OCI-LY3 (cell line): ENCODE measurements at regions not wholly inside any gene's neighbourhood (a gene's known extent, or its start where the extent isn't known, plus 50 kb on each side); places are given as distances from the start of the nearest gene placed in this dataset.

Experiments used
- H2AFZ ChIP-seq: fragments of 200-600, 300-600 bp; shearing (Covaris generic); 2 replicates; pipeline ENCODE4 v1.6.0; 2014; ENCODE audit warnings: antibody characterized with exemption, low read depth, low read length
- H3K27ac ChIP-seq: fragments of 200-600, 300-600 bp; sonication (generic); 2 replicates; pipeline ENCODE4 v1.5.1; 2014; ENCODE audit warnings: mild to moderate bottlenecking, low read length, moderate library complexity, mixed read lengths
- H3K27me3 ChIP-seq: fragments of 200-600, 300-600 bp; sonication (generic); 2 replicates; pipeline ENCODE4 v1.6.1; 2014; ENCODE audit warnings: low read depth, low read length, mixed read lengths
- H3K36me3 ChIP-seq: fragments of 200-600, 300-600 bp; sonication (generic); replicated peaks from 2 replicates; pipeline ENCODE3; 2014; ENCODE audit warnings: low read depth, low read length, mixed read lengths
- H3K4me1 ChIP-seq: fragments of 300-600, 200-600 bp; sonication (generic); 2 replicates; pipeline ENCODE4 v1.6.1; 2014; ENCODE audit warnings: low read length, mixed read lengths
- H3K4me2 ChIP-seq: fragments of 200-600, 300-600 bp; sonication (generic); 2 replicates; pipeline ENCODE4 v1.6.1; 2014; ENCODE audit warnings: low read length, mixed read lengths
- H3K4me3 ChIP-seq: fragments of 300-600, 200-600 bp; sonication (generic); 2 replicates; pipeline ENCODE4 v1.5.1; 2014; ENCODE audit warnings: antibody characterized with exemption, mild to moderate bottlenecking, low read length, moderate library complexity
- H3K79me2 ChIP-seq: fragments of 300-600, 200-600 bp; shearing (Covaris generic); 2 replicates; pipeline ENCODE4 v1.6.1; 2014; ENCODE audit warnings: mild to moderate bottlenecking, low read length, mixed read lengths
- H3K9ac ChIP-seq: fragments of 300-600, 200-600 bp; shearing (Covaris generic); 2 replicates; pipeline ENCODE4 v1.6.0; 2014; ENCODE audit warnings: mild to moderate bottlenecking, low read length, moderate library complexity
- H3K9me3 ChIP-seq: fragments of 200-600, 300-600 bp; shearing (Covaris generic); 2 replicates; pipeline ENCODE4 v1.6.1; 2014; ENCODE audit warnings: low read length, mixed read lengths; ENCODE audit not compliant: insufficient read depth
- H4K20me1 ChIP-seq: fragments of 200-600, 300-600 bp; sonication (generic); 2 replicates; pipeline ENCODE4 v1.6.1; 2016; ENCODE audit warnings: low read length, mixed read lengths; ENCODE audit not compliant: insufficient read depth
- CTCF ChIP-seq: fragments of 200-600, 300-600 bp; sonication (generic); IDR thresholded peaks from 2 replicates; pipeline ENCODE4 v1.5.1; 2014; ENCODE audit warnings: antibody characterized with exemption, low read length, low read depth
- EZH2phosphoT487 ChIP-seq: fragments of 200-600 bp; shearing (Covaris generic); IDR thresholded peaks from 2 replicates; pipeline ENCODE4 v1.6.1; 2018; ENCODE audit warnings: antibody characterized with exemption, mixed run types, low read depth

- TF ChIP-seq EZH2phosphoT487: no peak
- TF ChIP-seq CTCF: no peak
- H3K79me2 ChIP-seq: no peaks in the 10 kb centered on the region
- H2AFZ ChIP-seq: no peak overlapping the region
- H3K27ac ChIP-seq: no peak overlapping the region
- no peaks in the 10 kb centered on the region for H3K4me1 ChIP-seq
- H4K20me1 ChIP-seq: no peaks in the 10 kb centered on the region
- H3K4me2 ChIP-seq: no peak overlapping the region
- H3K36me3 ChIP-seq: no peaks in the 10 kb centered on the region
- no peak overlapping the region for H3K4me3 ChIP-seq
- no peaks in the 10 kb centered on the region for H3K9me3 ChIP-seq
- H3K27me3 ChIP-seq: no peaks in the 10 kb centered on the region
- no peak overlapping the region for H3K9ac ChIP-seq
These were observed 65.6 kb upstream of the TMEM72 start for GRCh38 chr10:44845361-44846175.

GRCh38 chr10:44847110-44847509 lies 64.0 kb upstream of the TMEM72 start:
- no peak overlapping the region for H3K4me2 ChIP-seq
- H3K9ac ChIP-seq: no peak overlapping the region
- no peaks in the 10 kb centered on the region for H3K4me1 ChIP-seq
- no peak overlapping the region for H3K27ac ChIP-seq
- H3K4me3 ChIP-seq: no peak overlapping the region
- no peak for TF ChIP-seq CTCF
- TF ChIP-seq EZH2phosphoT487: no peak
- no peaks in the 10 kb centered on the region for H4K20me1 ChIP-seq
- H3K9me3 ChIP-seq: no peaks in the 10 kb centered on the region
- no peaks in the 10 kb centered on the region for H3K79me2 ChIP-seq
- no peak overlapping the region for H2AFZ ChIP-seq
- H3K36me3 ChIP-seq: no peaks in the 10 kb centered on the region
- H3K27me3 ChIP-seq: no peaks in the 10 kb centered on the region

- Histone ChIP-seq H3K27me3 (no peaks in the 10 kb centered on the region), H3K79me2 (no peaks in the 10 kb centered on the region), H3K27ac (no peak overlapping the region), H4K20me1 (no peaks in the 10 kb centered on the region), H3K36me3 (no peaks in the 10 kb centered on the region), H3K9me3 (no peaks in the 10 kb centered on the region), H3K4me1 (no peaks in the 10 kb centered on the region), H2AFZ (no peak overlapping the region), H3K4me3 (no peak overlapping the region), H3K9ac (no peak overlapping the region), H3K4me2 (no peak overlapping the region)
- TF ChIP-seq CTCF (no peak), EZH2phosphoT487 (no peak)
These were observed 62.9 kb upstream of the TMEM72 start for GRCh38 chr10:44848211-44848610.

- H3K4me2 ChIP-seq: no peak overlapping the region
- H3K36me3 ChIP-seq: no peaks in the 10 kb centered on the region
- no peak overlapping the region for H2AFZ ChIP-seq
- H3K4me3 ChIP-seq: no peak overlapping the region
- no peak for TF ChIP-seq EZH2phosphoT487
- TF ChIP-seq CTCF: no peak
- H3K27ac ChIP-seq: no peak overlapping the region
- H3K27me3 ChIP-seq: no peaks in the 10 kb centered on the region
- H3K4me1 ChIP-seq: no peaks in the 10 kb centered on the region
- no peak overlapping the region for H3K9ac ChIP-seq
- no peaks in the 10 kb centered on the region for H4K20me1 ChIP-seq
- H3K79me2 ChIP-seq: no peaks in the 10 kb centered on the region
- no peaks in the 10 kb centered on the region for H3K9me3 ChIP-seq
These were observed 61.2 kb upstream of the TMEM72 start for GRCh38 chr10:44849936-44850335.
